Uterus (tissue), 2 donors: ENCODE measurements at regions not wholly inside any gene's neighbourhood (a gene's known extent, or its start where the extent isn't known, plus 50 kb on each side); places are given as distances from the start of the nearest gene placed in this dataset.
"Not testable (repeated sequence)": the region's sequence is repeated elsewhere in the genome, so short reads cannot be mapped to it uniquely, and the experiment has no call there.

Source experiments
- POLR2A ChIP-seq, 2 donors: fragments of 450-650 bp; IDR thresholded peaks; one replicate each; pipeline ENCODE4 v1.6.1; 2016; ENCODE audit warnings: antibody characterized with exemption in 2 of 2, mild to moderate bottlenecking in 1 of 2, moderate library complexity in 1 of 2
- TF ChIP-seq, protein P1 (sequence below), 4 experiments: fragments of 200-600 bp in 2 of 4; fragments of 450-650 bp in 2 of 4; sonication (generic) in 2 of 4; IDR thresholded peaks; one replicate each; pipeline ENCODE4 v1.5.1; 2016 to 2019; ENCODE audit warnings: antibody characterized with exemption in 4 of 4, mild to moderate bottlenecking in 2 of 4, moderate library complexity in 1 of 4

DNA sequence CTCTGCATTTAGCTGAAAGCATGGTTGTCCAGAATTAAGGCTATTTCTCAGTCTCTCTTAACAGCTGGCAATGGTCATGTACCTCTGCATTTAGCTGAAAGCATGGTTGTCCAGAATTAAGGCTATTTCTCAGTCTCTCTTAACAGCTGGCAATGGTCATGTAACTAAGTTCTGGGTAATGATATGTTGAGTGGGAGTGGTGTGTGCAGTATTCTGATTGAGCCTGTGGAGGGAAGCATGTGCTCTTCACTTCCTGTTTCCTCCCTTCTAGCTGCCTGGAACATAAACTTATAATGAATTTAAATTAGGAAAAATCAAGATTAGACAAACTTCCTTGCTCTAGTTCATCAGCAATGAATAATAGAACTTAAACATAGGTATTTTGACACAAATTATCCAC is 168.5 kb downstream of the MBL2 start:
- TF ChIP-seq, protein P1, sequence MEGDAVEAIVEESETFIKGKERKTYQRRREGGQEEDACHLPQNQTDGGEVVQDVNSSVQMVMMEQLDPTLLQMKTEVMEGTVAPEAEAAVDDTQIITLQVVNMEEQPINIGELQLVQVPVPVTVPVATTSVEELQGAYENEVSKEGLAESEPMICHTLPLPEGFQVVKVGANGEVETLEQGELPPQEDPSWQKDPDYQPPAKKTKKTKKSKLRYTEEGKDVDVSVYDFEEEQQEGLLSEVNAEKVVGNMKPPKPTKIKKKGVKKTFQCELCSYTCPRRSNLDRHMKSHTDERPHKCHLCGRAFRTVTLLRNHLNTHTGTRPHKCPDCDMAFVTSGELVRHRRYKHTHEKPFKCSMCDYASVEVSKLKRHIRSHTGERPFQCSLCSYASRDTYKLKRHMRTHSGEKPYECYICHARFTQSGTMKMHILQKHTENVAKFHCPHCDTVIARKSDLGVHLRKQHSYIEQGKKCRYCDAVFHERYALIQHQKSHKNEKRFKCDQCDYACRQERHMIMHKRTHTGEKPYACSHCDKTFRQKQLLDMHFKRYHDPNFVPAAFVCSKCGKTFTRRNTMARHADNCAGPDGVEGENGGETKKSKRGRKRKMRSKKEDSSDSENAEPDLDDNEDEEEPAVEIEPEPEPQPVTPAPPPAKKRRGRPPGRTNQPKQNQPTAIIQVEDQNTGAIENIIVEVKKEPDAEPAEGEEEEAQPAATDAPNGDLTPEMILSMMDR (IDR thresholded peaks at IDR 0.05): not testable (repeated sequence)
- not testable (repeated sequence) for TF ChIP-seq POLR2A (IDR thresholded peaks at IDR 0.05)
